Gastroesophageal sphincter (tissue), 3 donors: ENCODE measurements at regions not wholly inside any gene's neighbourhood (a gene's known extent, or its start where the extent isn't known, plus 50 kb on each side); places are given as distances from the start of the nearest gene placed in this dataset.

Experiments
- EP300 ChIP-seq: sonication (generic); formaldehyde crosslinking; IDR thresholded peaks from one replicate; pipeline ENCODE4 v1.6.1; 2017; ENCODE audit warnings: antibody characterized with exemption, mild to moderate bottlenecking
- POLR2A ChIP-seq, 2 donors: fragments of 450-650 bp; IDR thresholded peaks; one replicate each; pipeline ENCODE4 v1.6.1; 2017; ENCODE audit warnings: antibody characterized with exemption in 2 of 2, mild to moderate bottlenecking in 2 of 2, moderate library complexity in 1 of 2
- POLR2AphosphoS5 ChIP-seq: sonication (generic); formaldehyde crosslinking; IDR thresholded peaks from one replicate; pipeline ENCODE4 v1.6.1; 2017; ENCODE audit warnings: antibody characterized with exemption
- TF ChIP-seq, protein P1 (sequence below), 4 experiments: fragments of 200-600 bp in 2 of 4; fragments of 450-650 bp in 2 of 4; sonication (generic) in 1 of 4; IDR thresholded peaks; one replicate each; pipeline ENCODE4 v1.5.1; 2017 to 2019; ENCODE audit warnings: antibody characterized with exemption in 4 of 4, mild to moderate bottlenecking in 2 of 4, moderate library complexity in 2 of 4

DNA sequence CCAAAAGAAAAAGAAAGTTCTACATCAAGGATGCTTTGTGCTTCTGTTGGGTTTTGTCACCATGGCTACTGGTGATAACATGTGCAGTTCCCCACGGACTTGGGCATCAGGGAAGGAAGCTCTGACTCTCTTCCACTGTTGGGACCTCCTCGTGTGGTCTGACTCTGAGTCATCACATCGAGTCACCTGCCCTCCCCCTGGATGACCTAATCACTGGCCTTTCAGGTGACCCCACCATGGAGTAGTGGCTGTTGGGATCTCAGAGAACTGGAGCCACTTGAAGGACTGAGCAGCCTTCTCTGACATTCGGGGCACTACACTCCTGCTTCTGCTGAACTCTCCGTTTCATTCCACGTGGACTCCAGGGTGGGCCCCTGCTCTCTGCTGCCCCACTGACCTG lies 60.8 kb upstream of the DOCK1 start:
- TF ChIP-seq, protein P1, sequence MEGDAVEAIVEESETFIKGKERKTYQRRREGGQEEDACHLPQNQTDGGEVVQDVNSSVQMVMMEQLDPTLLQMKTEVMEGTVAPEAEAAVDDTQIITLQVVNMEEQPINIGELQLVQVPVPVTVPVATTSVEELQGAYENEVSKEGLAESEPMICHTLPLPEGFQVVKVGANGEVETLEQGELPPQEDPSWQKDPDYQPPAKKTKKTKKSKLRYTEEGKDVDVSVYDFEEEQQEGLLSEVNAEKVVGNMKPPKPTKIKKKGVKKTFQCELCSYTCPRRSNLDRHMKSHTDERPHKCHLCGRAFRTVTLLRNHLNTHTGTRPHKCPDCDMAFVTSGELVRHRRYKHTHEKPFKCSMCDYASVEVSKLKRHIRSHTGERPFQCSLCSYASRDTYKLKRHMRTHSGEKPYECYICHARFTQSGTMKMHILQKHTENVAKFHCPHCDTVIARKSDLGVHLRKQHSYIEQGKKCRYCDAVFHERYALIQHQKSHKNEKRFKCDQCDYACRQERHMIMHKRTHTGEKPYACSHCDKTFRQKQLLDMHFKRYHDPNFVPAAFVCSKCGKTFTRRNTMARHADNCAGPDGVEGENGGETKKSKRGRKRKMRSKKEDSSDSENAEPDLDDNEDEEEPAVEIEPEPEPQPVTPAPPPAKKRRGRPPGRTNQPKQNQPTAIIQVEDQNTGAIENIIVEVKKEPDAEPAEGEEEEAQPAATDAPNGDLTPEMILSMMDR (IDR thresholded peaks at IDR 0.05): no peak
- no peak for TF ChIP-seq POLR2A (IDR thresholded peaks at IDR 0.05)
- TF ChIP-seq POLR2AphosphoS5: no peak
- TF ChIP-seq EP300: no peak
